ENCODE measurements at regions not wholly inside any gene's neighbourhood (a gene's known extent, or its start where the extent isn't known, plus 50 kb on each side); places are given as distances from the start of the nearest gene placed in this dataset.

- H3K27ac ChIP-seq, result no peak overlapping the region
- no peak for TF ChIP-seq CTCF (IDR thresholded peaks at IDR 0.05; ENCODE audit: low read depth, low read length, missing control alignments)
- no peaks in the 10 kb centered on the region for H3K27me3 ChIP-seq (replicated peaks)
- no peak overlapping the region for H3K4me3 ChIP-seq (ENCODE audit: low read depth, low read length)
- no peaks in the 10 kb centered on the region for H3K36me3 ChIP-seq (replicated peaks)
- in situ Hi-C loops (cut with HindIII; ENCODE audit: low pct_ligation_motif_present, low sequenced_read_pairs), result no loop called here
- no peak for DNase-seq
Measured at GRCh38 chr14:87443787-87444186, 549.2 kb downstream of the GALC start.

GRCh38 chr14:87443039-87443438, 549.9 kb downstream of the GALC start:
- no peak for TF ChIP-seq CTCF (IDR thresholded peaks at IDR 0.05; ENCODE audit: low read depth, low read length, missing control alignments)
- H3K27ac ChIP-seq, result no peak overlapping the region
- H3K27me3 ChIP-seq (replicated peaks), result no peaks in the 10 kb centered on the region
- in situ Hi-C loops (cut with HindIII; ENCODE audit: low pct_ligation_motif_present, low sequenced_read_pairs), result no loop called here
- no peak for DNase-seq
- H3K36me3 ChIP-seq (replicated peaks), result no peaks in the 10 kb centered on the region
- H3K4me3 ChIP-seq (ENCODE audit: low read depth, low read length), result no peak overlapping the region

- Histone ChIP-seq H3K36me3 (replicated peaks) (no peaks in the 10 kb centered on the region), H3K4me3 (ENCODE audit: low read depth, low read length) (no peak overlapping the region), H3K27ac (no peak overlapping the region), H3K27me3 (replicated peaks) (no peaks in the 10 kb centered on the region)
- TF ChIP-seq CTCF (IDR thresholded peaks at IDR 0.05; ENCODE audit: low read depth, low read length, missing control alignments), result no peak
- in situ Hi-C loops (cut with HindIII; ENCODE audit: low pct_ligation_motif_present, low sequenced_read_pairs), result no loop called here
- no peak for DNase-seq
Measured at GRCh38 chr14:87437158-87437557, 555.8 kb downstream of the GALC start.

GRCh38 chr14:87434680-87435079, 558.3 kb downstream of the GALC start:
- Histone ChIP-seq H3K4me3 (ENCODE audit: low read depth, low read length) (no peak overlapping the region), H3K27me3 (replicated peaks) (no peaks in the 10 kb centered on the region), H3K27ac (no peak overlapping the region), H3K36me3 (replicated peaks) (no peaks in the 10 kb centered on the region)
- no peak for DNase-seq
- TF ChIP-seq CTCF (IDR thresholded peaks at IDR 0.05; ENCODE audit: low read depth, low read length, missing control alignments), result no peak
- in situ Hi-C loops (cut with HindIII; ENCODE audit: low pct_ligation_motif_present, low sequenced_read_pairs), result no loop called here

GRCh38 chr14:87434011-87434410, 559.0 kb downstream of the GALC start:
- no peak overlapping the region for H3K27ac ChIP-seq
- in situ Hi-C loops (cut with HindIII; ENCODE audit: low pct_ligation_motif_present, low sequenced_read_pairs), result no loop called here
- no peak for TF ChIP-seq CTCF (IDR thresholded peaks at IDR 0.05; ENCODE audit: low read depth, low read length, missing control alignments)

GRCh38 chr14:87432698-87433097, 560.3 kb downstream of the GALC start:
- in situ Hi-C loops (cut with HindIII; ENCODE audit: low pct_ligation_motif_present, low sequenced_read_pairs), result no loop called here
- H3K4me3 ChIP-seq (ENCODE audit: low read depth, low read length), result no peak overlapping the region
- no peak overlapping the region for H3K27ac ChIP-seq
- H3K27me3 ChIP-seq (replicated peaks), result no peaks in the 10 kb centered on the region
- no peaks in the 10 kb centered on the region for H3K36me3 ChIP-seq (replicated peaks)
- TF ChIP-seq CTCF (IDR thresholded peaks at IDR 0.05; ENCODE audit: low read depth, low read length, missing control alignments), result no peak
- no peak for DNase-seq

More at GRCh38 chr14:87434011-87434410, 559.0 kb downstream of the GALC start:
- Histone ChIP-seq H3K27me3 (replicated peaks) (no peaks in the 10 kb centered on the region), H3K36me3 (replicated peaks) (no peaks in the 10 kb centered on the region), H3K4me3 (ENCODE audit: low read depth, low read length) (no peak overlapping the region)
- DNase-seq, result no peak
